K562 (cell line): ENCODE measurements at regions not wholly inside any gene's neighbourhood (a gene's known extent, or its start where the extent isn't known, plus 50 kb on each side); places are given as distances from the start of the nearest gene placed in this dataset.

Experiments used
- ARNT ChIP-seq, 2 experiments: fragments of 450-650 bp; IDR thresholded peaks; 2 replicates each; pipeline ENCODE4 v1.6.1; 2016; ENCODE audit warnings: mild to moderate bottlenecking in 1 of 2
- KDM1A ChIP-seq, 2 experiments: fragments of 450-650 bp; IDR thresholded peaks; 2 replicates each; pipeline ENCODE4 v1.6.1; 2016; ENCODE audit warnings: mild to moderate bottlenecking in 2 of 2
- POLR2A ChIP-seq: fragments of 450-650 bp; conservative IDR thresholded peaks from 2 replicates; pipeline ENCODE4 v1.6.1; 2016
- RBM17 ChIP-seq: fragments of 200-400 bp; formaldehyde crosslinking; IDR thresholded peaks from 2 replicates; pipeline ENCODE4 v1.6.1; 2017; ENCODE audit warnings: low read depth, mild to moderate bottlenecking, low read length, borderline replicate concordance
- SRF ChIP-seq, 2 experiments: fragments of 250-450, 450-650 bp in 1 of 2; sonication (Bioruptor Pico) in 1 of 2; sonication (generic) in 1 of 2; formaldehyde crosslinking; IDR thresholded peaks; 2 replicates each; pipeline versions ENCODE4 v1.5.0 to v1.5.1; 2020 to 2022; ENCODE audit warnings: mild to moderate bottlenecking in 1 of 2, missing genetic modification reagents in 1 of 2
- ZNF197 ChIP-seq: fragments of 200-800 bp; sonication (Bioruptor generic); IDR thresholded peaks from 2 replicates; pipeline ENCODE4 v1.6.1; 2016; ENCODE audit warnings: low read depth, missing genetic modification characterization, missing compliant biosample characterization
- ZNF444 ChIP-seq: fragments of 250-450 bp; sonication (Bioruptor Pico); IDR thresholded peaks from 2 replicates; pipeline ENCODE4 v1.4.0; 2020; ENCODE audit warnings: mild to moderate bottlenecking, moderate library complexity
- ZNF707 ChIP-seq: fragments of 250-450 bp; sonication (Bioruptor Pico); conservative IDR thresholded peaks from 2 replicates; pipeline ENCODE4 v1.8.0; 2022; ENCODE audit warnings: inconsistent platforms, mild to moderate bottlenecking, moderate library complexity
- TF ChIP-seq, protein P1 (sequence below): sonication (generic); formaldehyde crosslinking; IDR thresholded peaks from 2 replicates; pipeline ENCODE4 v1.4.0; 2020; ENCODE audit warnings: mild to moderate bottlenecking, missing genetic modification reagents
- TF ChIP-seq, protein P2 (sequence below): sonication (generic); formaldehyde crosslinking; IDR thresholded peaks from 2 replicates; pipeline ENCODE4 v1.8.1; 2022; ENCODE audit warnings: missing genetic modification reagents

DNA sequence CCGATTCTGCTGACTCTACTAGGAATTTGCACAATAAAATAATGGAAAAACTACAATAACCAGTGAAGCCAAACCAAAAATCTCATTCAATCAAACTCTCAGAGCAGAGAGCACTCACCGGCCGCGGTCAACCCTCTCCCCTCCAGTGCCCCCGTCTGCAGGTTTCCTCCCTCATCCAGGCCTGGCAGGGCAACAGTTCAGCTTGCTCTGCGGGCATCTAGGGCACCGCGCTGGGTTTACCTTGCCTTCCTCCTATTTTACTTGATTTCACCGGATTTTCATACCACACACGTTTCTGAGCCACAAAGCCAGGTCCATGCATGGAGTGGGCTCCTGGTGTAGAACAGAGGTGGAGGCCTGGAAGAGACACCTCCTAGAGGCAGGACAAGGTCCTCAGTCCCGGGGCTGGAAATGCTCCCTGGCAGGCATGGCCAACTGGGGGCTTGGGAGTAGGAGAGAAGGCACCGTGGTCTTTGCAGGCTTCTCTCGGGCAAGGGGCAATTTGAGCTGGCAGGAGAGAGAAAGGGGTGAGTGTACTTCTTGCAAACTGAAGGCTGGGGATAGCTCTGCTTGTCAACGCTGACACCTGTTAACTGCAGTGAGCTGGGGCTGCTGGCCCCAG lies 938.4 kb downstream of the BRD1 start:
- TF ChIP-seq KDM1A (IDR thresholded peaks at IDR 0.05) (no peak), ZNF197 (no peak), POLR2A (no peak), RBM17 (no peak), ZNF707 (CRISPR knock-in tag) (no peak), ZNF444 (CRISPR knock-in tag) (no peak), ARNT (IDR thresholded peaks at IDR 0.05) (no peak), SRF (CRISPR knock-in tag; IDR thresholded peaks at IDR 0.05) (no peak)
- TF ChIP-seq, protein P1, sequence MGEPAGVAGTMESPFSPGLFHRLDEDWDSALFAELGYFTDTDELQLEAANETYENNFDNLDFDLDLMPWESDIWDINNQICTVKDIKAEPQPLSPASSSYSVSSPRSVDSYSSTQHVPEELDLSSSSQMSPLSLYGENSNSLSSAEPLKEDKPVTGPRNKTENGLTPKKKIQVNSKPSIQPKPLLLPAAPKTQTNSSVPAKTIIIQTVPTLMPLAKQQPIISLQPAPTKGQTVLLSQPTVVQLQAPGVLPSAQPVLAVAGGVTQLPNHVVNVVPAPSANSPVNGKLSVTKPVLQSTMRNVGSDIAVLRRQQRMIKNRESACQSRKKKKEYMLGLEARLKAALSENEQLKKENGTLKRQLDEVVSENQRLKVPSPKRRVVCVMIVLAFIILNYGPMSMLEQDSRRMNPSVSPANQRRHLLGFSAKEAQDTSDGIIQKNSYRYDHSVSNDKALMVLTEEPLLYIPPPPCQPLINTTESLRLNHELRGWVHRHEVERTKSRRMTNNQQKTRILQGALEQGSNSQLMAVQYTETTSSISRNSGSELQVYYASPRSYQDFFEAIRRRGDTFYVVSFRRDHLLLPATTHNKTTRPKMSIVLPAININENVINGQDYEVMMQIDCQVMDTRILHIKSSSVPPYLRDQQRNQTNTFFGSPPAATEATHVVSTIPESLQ (CRISPR knock-in tag) = no peak
- TF ChIP-seq, protein P2, sequence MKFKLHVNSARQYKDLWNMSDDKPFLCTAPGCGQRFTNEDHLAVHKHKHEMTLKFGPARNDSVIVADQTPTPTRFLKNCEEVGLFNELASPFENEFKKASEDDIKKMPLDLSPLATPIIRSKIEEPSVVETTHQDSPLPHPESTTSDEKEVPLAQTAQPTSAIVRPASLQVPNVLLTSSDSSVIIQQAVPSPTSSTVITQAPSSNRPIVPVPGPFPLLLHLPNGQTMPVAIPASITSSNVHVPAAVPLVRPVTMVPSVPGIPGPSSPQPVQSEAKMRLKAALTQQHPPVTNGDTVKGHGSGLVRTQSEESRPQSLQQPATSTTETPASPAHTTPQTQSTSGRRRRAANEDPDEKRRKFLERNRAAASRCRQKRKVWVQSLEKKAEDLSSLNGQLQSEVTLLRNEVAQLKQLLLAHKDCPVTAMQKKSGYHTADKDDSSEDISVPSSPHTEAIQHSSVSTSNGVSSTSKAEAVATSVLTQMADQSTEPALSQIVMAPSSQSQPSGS (CRISPR knock-in tag) = no peak
